Astrocyte (in vitro differentiated cells and primary cell): ENCODE measurements at regions not wholly inside any gene's neighbourhood (a gene's known extent, or its start where the extent isn't known, plus 50 kb on each side); places are given as distances from the start of the nearest gene placed in this dataset.

ENCODE experiments used
- EZH2 ChIP-seq: IDR thresholded peaks from 2 replicates; pipeline ENCODE4 v1.6.1; 2012; ENCODE audit warnings: mild to moderate bottlenecking, low read length, inconsistent platforms; ENCODE audit not compliant: insufficient read depth
- TF ChIP-seq, protein P1 (sequence below): IDR thresholded peaks from 2 replicates; pipeline ENCODE4 v1.5.1; 2011; ENCODE audit warnings: low read depth, mild to moderate bottlenecking, inconsistent platforms, low read length, moderate library complexity; ENCODE audit not compliant: insufficient read depth

DNA sequence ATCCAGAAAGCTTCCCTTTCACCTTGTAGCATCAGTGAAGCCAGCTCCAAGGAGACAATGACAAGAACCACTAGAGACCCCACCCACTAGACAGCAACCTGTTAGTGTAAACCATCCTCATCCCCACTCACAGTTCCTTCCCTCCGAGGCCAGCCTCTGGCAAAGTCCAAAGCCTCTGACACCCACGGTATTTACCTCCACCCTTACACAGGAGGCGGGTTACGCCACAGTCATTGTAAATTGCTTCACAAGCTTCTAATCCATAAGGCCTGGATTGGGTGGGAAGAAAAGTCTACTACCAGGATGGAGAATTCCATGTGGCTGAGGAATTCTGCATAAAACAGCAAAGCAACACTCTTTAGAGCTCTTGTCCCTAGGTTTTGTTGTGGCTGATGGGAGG lies 287.4 kb downstream of the BUD13 start:
- TF ChIP-seq, protein P1, sequence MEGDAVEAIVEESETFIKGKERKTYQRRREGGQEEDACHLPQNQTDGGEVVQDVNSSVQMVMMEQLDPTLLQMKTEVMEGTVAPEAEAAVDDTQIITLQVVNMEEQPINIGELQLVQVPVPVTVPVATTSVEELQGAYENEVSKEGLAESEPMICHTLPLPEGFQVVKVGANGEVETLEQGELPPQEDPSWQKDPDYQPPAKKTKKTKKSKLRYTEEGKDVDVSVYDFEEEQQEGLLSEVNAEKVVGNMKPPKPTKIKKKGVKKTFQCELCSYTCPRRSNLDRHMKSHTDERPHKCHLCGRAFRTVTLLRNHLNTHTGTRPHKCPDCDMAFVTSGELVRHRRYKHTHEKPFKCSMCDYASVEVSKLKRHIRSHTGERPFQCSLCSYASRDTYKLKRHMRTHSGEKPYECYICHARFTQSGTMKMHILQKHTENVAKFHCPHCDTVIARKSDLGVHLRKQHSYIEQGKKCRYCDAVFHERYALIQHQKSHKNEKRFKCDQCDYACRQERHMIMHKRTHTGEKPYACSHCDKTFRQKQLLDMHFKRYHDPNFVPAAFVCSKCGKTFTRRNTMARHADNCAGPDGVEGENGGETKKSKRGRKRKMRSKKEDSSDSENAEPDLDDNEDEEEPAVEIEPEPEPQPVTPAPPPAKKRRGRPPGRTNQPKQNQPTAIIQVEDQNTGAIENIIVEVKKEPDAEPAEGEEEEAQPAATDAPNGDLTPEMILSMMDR: no peak
- no peak for TF ChIP-seq EZH2
